Mesenchymal stem cell (in vitro differentiated cells and primary cell): ENCODE measurements at regions not wholly inside any gene's neighbourhood (a gene's known extent, or its start where the extent isn't known, plus 50 kb on each side); places are given as distances from the start of the nearest gene placed in this dataset.

ENCODE experiments used
- DNase-seq: peaks from one replicate; pipeline ENCODE4 v3.0.0-alpha.2; 2013
- H2AFZ ChIP-seq: one replicate; pipeline ENCODE4 v1.6.1; 2013; ENCODE audit warnings: low read depth, mild to moderate bottlenecking, control low read depth, inconsistent platforms, low read length, moderate library complexity
- H2AK5ac ChIP-seq: 2 replicates; pipeline ENCODE4 v1.6.1; 2013; ENCODE audit warnings: low read length, moderate library complexity, mild to moderate bottlenecking, inconsistent platforms; ENCODE audit not compliant: severe bottlenecking
- H2BK120ac ChIP-seq: one replicate; pipeline ENCODE4 v1.6.1; 2013; ENCODE audit warnings: low read depth, mild to moderate bottlenecking, inconsistent platforms, low read length, moderate library complexity
- H2BK12ac ChIP-seq, 2 experiments: one replicate each; pipeline ENCODE4 v1.6.1; 2013; ENCODE audit warnings: inconsistent platforms in 2 of 2, low read length in 2 of 2, mild to moderate bottlenecking in 2 of 2, moderate library complexity in 2 of 2, control low read depth in 1 of 2
- H2BK15ac ChIP-seq: one replicate; pipeline ENCODE4 v1.6.1; 2013; ENCODE audit warnings: mild to moderate bottlenecking, low read depth, inconsistent platforms; ENCODE audit not compliant: poor library complexity, severe bottlenecking
- H2BK5ac ChIP-seq: 2 replicates; pipeline ENCODE4 v1.6.1; 2013; ENCODE audit warnings: low read depth, mild to moderate bottlenecking, low read length, control low read depth, inconsistent platforms; ENCODE audit not compliant: poor library complexity, severe bottlenecking
- H3K14ac ChIP-seq, 2 experiments: one replicate each; pipeline ENCODE4 v1.6.1; 2013; ENCODE audit warnings: inconsistent platforms in 2 of 2, low read length in 2 of 2, control low read depth in 1 of 2, mild to moderate bottlenecking in 1 of 2, moderate library complexity in 1 of 2
- H3K18ac ChIP-seq, 2 experiments: one replicate each; pipeline ENCODE4 v1.6.1; 2013; ENCODE audit warnings: inconsistent platforms in 2 of 2, low read length in 2 of 2, control low read depth in 1 of 2, low read depth in 1 of 2, mild to moderate bottlenecking in 1 of 2
- H3K23ac ChIP-seq, 2 experiments: one replicate each; pipeline ENCODE4 v1.6.1; 2013; ENCODE audit warnings: inconsistent platforms in 2 of 2, low read length in 2 of 2, mild to moderate bottlenecking in 2 of 2, moderate library complexity in 2 of 2, control low read depth in 1 of 2
- H3K27ac ChIP-seq: 2 replicates; pipeline ENCODE4 v1.5.1; 2013; ENCODE audit warnings: mild to moderate bottlenecking, moderate library complexity, low read length, control low read depth, inconsistent platforms; ENCODE audit not compliant: poor library complexity, severe bottlenecking
- H3K27me3 ChIP-seq, 2 experiments: 2 replicates each; pipeline versions ENCODE4 v1.6.1 to v1.7.0; 2013; ENCODE audit warnings: low read length in 2 of 2, mild to moderate bottlenecking in 2 of 2, moderate library complexity in 2 of 2, control low read depth in 1 of 2, inconsistent platforms in 1 of 2; ENCODE audit not compliant: control insufficient read depth in 1 of 2, insufficient read depth in 1 of 2
- H3K36me3 ChIP-seq, 2 experiments: 2 replicates each; pipeline versions ENCODE4 v1.6.1 to v1.7.0; 2013; ENCODE audit warnings: low read length in 2 of 2, control low read depth in 1 of 2, inconsistent platforms in 1 of 2, low read depth in 1 of 2, mild to moderate bottlenecking in 1 of 2; ENCODE audit not compliant: insufficient read depth in 2 of 2, control insufficient read depth in 1 of 2
- H3K4ac ChIP-seq, 2 experiments: one replicate each; pipeline ENCODE4 v1.6.1; 2013; ENCODE audit warnings: inconsistent platforms in 2 of 2, low read length in 2 of 2, mild to moderate bottlenecking in 2 of 2, moderate library complexity in 2 of 2, control low read depth in 1 of 2, low read depth in 1 of 2
- H3K4me1 ChIP-seq: 2 replicates; pipeline ENCODE4 v1.6.1; 2013; ENCODE audit warnings: low read depth, low read length, control low read depth; ENCODE audit not compliant: control insufficient read depth, insufficient read depth
- H3K4me2 ChIP-seq: 2 replicates; pipeline ENCODE4 v1.6.1; 2013; ENCODE audit warnings: low read length, mild to moderate bottlenecking, inconsistent platforms; ENCODE audit not compliant: poor library complexity, severe bottlenecking
- H3K4me3 ChIP-seq, 2 experiments: 2 replicates each; pipeline versions ENCODE4 v1.5.1 to v1.7.0; 2013; ENCODE audit warnings: low read length in 2 of 2, mild to moderate bottlenecking in 2 of 2, control low read depth in 1 of 2, low read depth in 1 of 2; ENCODE audit not compliant: insufficient read depth in 1 of 2
- H3K79me1 ChIP-seq: replicated peaks from 2 replicates; pipeline ENCODE4 v1.6.1; 2013; ENCODE audit warnings: mild to moderate bottlenecking, control low read depth, low read length, inconsistent platforms; ENCODE audit not compliant: poor library complexity, severe bottlenecking
- H3K9ac ChIP-seq: 2 replicates; pipeline ENCODE4 v1.7.0; 2013; ENCODE audit warnings: mild to moderate bottlenecking, low read length, moderate library complexity
- H3K9me3 ChIP-seq: 2 replicates; pipeline ENCODE4 v1.7.0; 2013; ENCODE audit warnings: mild to moderate bottlenecking, low read length; ENCODE audit not compliant: control insufficient read depth
- H4K8ac ChIP-seq: one replicate; pipeline ENCODE4 v1.6.1; 2013; ENCODE audit warnings: inconsistent platforms, mild to moderate bottlenecking, low read length, moderate library complexity
- H4K91ac ChIP-seq: one replicate; pipeline ENCODE4 v1.6.1; 2013; ENCODE audit warnings: mild to moderate bottlenecking, low read length, inconsistent platforms
- WGBS: methylation state at CpG from one replicate; pipeline ENCODE4 v1.1.7; 2013; ENCODE audit warnings: mixed read lengths; 5-methylcytosine and 5-hydroxymethylcytosine counted together

DNA sequence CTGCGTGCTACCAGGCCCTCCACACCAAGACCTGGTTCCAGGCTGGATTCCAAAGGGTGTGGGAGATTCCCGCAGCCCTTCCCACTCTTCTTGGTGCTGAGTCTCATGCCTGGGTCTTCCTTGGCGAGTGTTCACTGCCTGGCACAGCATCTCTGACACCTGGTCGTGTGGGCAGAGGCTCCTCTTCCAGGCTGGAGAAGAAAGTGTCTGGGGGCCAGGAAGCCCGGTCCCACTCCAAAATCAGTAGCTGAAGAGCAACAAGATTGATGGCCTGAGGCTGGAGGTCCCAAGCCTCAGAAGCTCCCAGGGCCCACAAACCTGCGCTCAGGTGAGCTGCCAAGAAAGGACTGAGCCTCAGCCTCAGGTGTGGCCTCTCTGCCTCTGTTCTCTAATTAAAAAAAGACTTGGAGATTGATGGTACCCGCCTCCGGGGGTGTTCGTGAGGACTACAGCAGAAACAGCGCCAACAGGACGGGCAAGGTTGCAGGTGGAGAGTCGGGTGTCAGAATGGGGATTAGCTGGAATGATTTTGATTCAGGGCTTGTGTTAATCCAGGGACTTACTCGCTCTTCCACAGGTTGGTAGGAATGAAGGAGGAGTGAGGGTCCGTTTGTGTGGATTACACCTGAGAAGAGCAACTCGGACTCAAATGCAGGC, 217.5 kb downstream of the TEX29 start:
- 71% methylated on average over 13 of the region's 15 CpGs for WGBS

DNA sequence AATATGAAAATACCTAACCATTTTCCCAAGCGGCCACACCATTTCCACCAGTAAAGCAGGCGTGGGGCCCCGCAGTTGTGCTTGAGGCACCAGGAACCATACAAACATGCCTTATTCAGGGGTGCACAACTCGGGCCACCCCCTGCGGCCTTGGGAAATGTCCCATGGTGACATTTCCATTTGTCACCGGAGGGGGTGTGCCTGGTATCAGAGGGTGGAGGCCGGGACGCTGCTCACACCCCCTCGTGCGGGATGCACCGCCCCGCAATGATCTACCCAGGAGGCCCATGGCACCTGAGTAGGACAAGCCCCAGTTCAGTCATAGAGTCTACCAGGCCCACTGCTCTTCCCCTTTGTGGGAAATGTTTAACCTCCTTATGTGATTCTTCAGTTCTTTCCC, 218.8 kb downstream of the TEX29 start:
- H3K18ac ChIP-seq: no peak overlapping the region
- H3K9ac ChIP-seq: no peak overlapping the region
- no peaks in the 10 kb centered on the region for H3K4me1 ChIP-seq
- H3K4ac ChIP-seq: no peak overlapping the region
- no peak overlapping the region for H2BK5ac ChIP-seq
- no peak overlapping the region for H3K23ac ChIP-seq
- H2BK15ac ChIP-seq: no peak overlapping the region
- no peak overlapping the region for H3K4me2 ChIP-seq
- no peak overlapping the region for H2AFZ ChIP-seq
- DNase-seq: no peak
- H3K27me3 ChIP-seq: peaks cover 21 to 31% of the 10 kb centered on the region in 2 experiments
- H3K36me3 ChIP-seq: no peaks in the 10 kb centered on the region
- no peak overlapping the region for H3K4me3 ChIP-seq
- no peak overlapping the region for H4K91ac ChIP-seq
- H4K8ac ChIP-seq: no peak overlapping the region
- no peak overlapping the region for H2AK5ac ChIP-seq
- H3K27ac ChIP-seq: no peak overlapping the region
- H3K14ac ChIP-seq: no peak overlapping the region
- H3K79me1 ChIP-seq: no peaks in the 10 kb centered on the region
- H2BK12ac ChIP-seq: no peak overlapping the region
- H3K9me3 ChIP-seq: peaks cover 4% of the 10 kb centered on the region
- WGBS: 85% methylated on average over 12 of the region's 12 CpGs
- no peak overlapping the region for H2BK120ac ChIP-seq

More for the DNA sequence above, 217.5 kb downstream of the TEX29 start:
- Histone ChIP-seq H3K27ac (no peak overlapping the region), H3K4me3 (peak overlapping the region in 1 of 2 experiments; percentile 10), H2BK15ac (no peak overlapping the region), H4K91ac (no peak overlapping the region), H2BK12ac (no peak overlapping the region), H3K9me3 (no peaks in the 10 kb centered on the region), H3K14ac (no peak overlapping the region), H2AFZ (no peak overlapping the region), H3K23ac (no peak overlapping the region), H2BK120ac (no peak overlapping the region), H2AK5ac (no peak overlapping the region), H2BK5ac (no peak overlapping the region), H3K9ac (no peak overlapping the region), H3K27me3 (peaks cover 27 to 43% of the 10 kb centered on the region in 2 experiments), H4K8ac (no peak overlapping the region), H3K18ac (no peak overlapping the region), H3K4me2 (no peak overlapping the region), H3K79me1 (no peaks in the 10 kb centered on the region), H3K4ac (no peak overlapping the region), H3K36me3 (no peaks in the 10 kb centered on the region), H3K4me1 (no peaks in the 10 kb centered on the region)
- DNase-seq: no peak

- peaks cover 14 to 24% of the 10 kb centered on the region in 2 experiments for H3K27me3 ChIP-seq
- no peaks in the 10 kb centered on the region for H3K36me3 ChIP-seq
- WGBS: 80% methylated on average over 16 of the region's 17 CpGs
- no peak overlapping the region for H3K4me3 ChIP-seq
- H3K4me1 ChIP-seq: no peaks in the 10 kb centered on the region
- no peak overlapping the region for H2AFZ ChIP-seq
- H2BK12ac ChIP-seq: no peak overlapping the region
- no peak overlapping the region for H3K27ac ChIP-seq
- no peak overlapping the region for H4K91ac ChIP-seq
- no peak overlapping the region for H2BK15ac ChIP-seq
- no peak overlapping the region for H2BK120ac ChIP-seq
- no peak overlapping the region for H3K14ac ChIP-seq
- H3K9me3 ChIP-seq: peaks cover 8% of the 10 kb centered on the region
- no peak overlapping the region for H4K8ac ChIP-seq
- H3K79me1 ChIP-seq: no peaks in the 10 kb centered on the region
- H3K4ac ChIP-seq: no peak overlapping the region
- DNase-seq: no peak
- H2AK5ac ChIP-seq: no peak overlapping the region
- no peak overlapping the region for H3K4me2 ChIP-seq
- H3K23ac ChIP-seq: no peak overlapping the region
- no peak overlapping the region for H3K18ac ChIP-seq
- no peak overlapping the region for H3K9ac ChIP-seq
- H2BK5ac ChIP-seq: no peak overlapping the region
Measured at GRCh38 chr13:111539791-111540446, 219.5 kb downstream of the TEX29 start.

GRCh38 chr13:111540486-111540885, 220.0 kb downstream of the TEX29 start:
- H3K14ac ChIP-seq: no peak overlapping the region
- no peak for DNase-seq
- H3K23ac ChIP-seq: no peak overlapping the region
- no peaks in the 10 kb centered on the region for H3K4me1 ChIP-seq
- no peak overlapping the region for H2BK120ac ChIP-seq
- no peak overlapping the region for H2BK15ac ChIP-seq
- H2AFZ ChIP-seq: no peak overlapping the region
- H3K9ac ChIP-seq: no peak overlapping the region
- H4K91ac ChIP-seq: no peak overlapping the region
- no peak overlapping the region for H4K8ac ChIP-seq
- WGBS: 77% methylated on average over 5 of the region's 10 CpGs
- no peak overlapping the region for H2BK5ac ChIP-seq
- peaks cover 9 to 19% of the 10 kb centered on the region in 2 experiments for H3K27me3 ChIP-seq
- no peak overlapping the region for H3K4me2 ChIP-seq
- no peaks in the 10 kb centered on the region for H3K79me1 ChIP-seq
- H3K27ac ChIP-seq: no peak overlapping the region
- no peak overlapping the region for H3K4ac ChIP-seq
- no peak overlapping the region for H3K4me3 ChIP-seq
- H2BK12ac ChIP-seq: no peak overlapping the region
- no peaks in the 10 kb centered on the region for H3K36me3 ChIP-seq
- no peak overlapping the region for H2AK5ac ChIP-seq
- no peak overlapping the region for H3K18ac ChIP-seq
- peaks cover 8% of the 10 kb centered on the region for H3K9me3 ChIP-seq
